HCT116 (cell line): ENCODE measurements at regions not wholly inside any gene's neighbourhood (a gene's known extent, or its start where the extent isn't known, plus 50 kb on each side); places are given as distances from the start of the nearest gene placed in this dataset.

Experiments
- ATAC-seq: fragments of 200-7000 bp; cut with Tn5 transposase; 2 replicates; pipeline ENCODE4 v1.9.1; 2020; ENCODE audit warnings: mild to moderate bottlenecking, moderate library complexity
- BruUV-seq: library from RNA; stranded (reverse); fragments of 400-500 nt; replicated peaks from 2 replicates; lab custom pipeline; 2021; lab: Mats Ljungman, UMichigan
- CTCF ChIA-PET: fragments of 300-600 bp; sonication (Branson Sonifier 250); formaldehyde crosslinking; loops from one replicate; lab custom pipeline; 2021; ENCODE audit warnings: antibody characterized with exemption; lab: Charles Lee
- POLR2A ChIA-PET: fragments of 300-600, 350-600 bp; sonication (Branson Sonifier 250); formaldehyde crosslinking; loops from one replicate; lab custom pipeline; 2021; ENCODE audit warnings: antibody characterized with exemption; lab: Charles Lee
- RAD21 ChIA-PET, 2 experiments: fragments of 300-600 bp; sonication (Branson Sonifier 250); formaldehyde crosslinking; loops; one replicate each; lab custom pipeline; 2023; ENCODE audit warnings: low total read pairs in 2 of 2; ENCODE audit not compliant: uncharacterized antibody in 2 of 2, unreplicated experiment in 2 of 2, low non-redundant PET in 1 of 2; lab: Charles Lee
- DNase-seq: peaks from one replicate; pipeline ENCODE4 v3.0.0-alpha.2; 2010; ENCODE audit warnings: low read depth, low spot score
- H2AFZ ChIP-seq: fragments of 200-600 bp; shearing (Covaris generic), sonication (generic); 2 replicates; pipeline ENCODE4 v1.6.1; 2017; ENCODE audit warnings: low read depth, mixed run types, mixed read lengths, antibody characterized with exemption, low read length; ENCODE audit not compliant: poor library complexity, severe bottlenecking
- H3K27ac ChIP-seq: 2 replicates; pipeline ENCODE4 v1.5.1; 2012; ENCODE audit warnings: low read depth, low read length
- H3K27me3 ChIP-seq: fragments of 200-600 bp; sonication (generic); 2 replicates; pipeline ENCODE4 v1.6.1; 2016; ENCODE audit warnings: mixed run types, low read length, mixed read lengths; ENCODE audit not compliant: insufficient read depth
- H3K36me3 ChIP-seq, 2 experiments: fragments of 200-500 bp in 1 of 2; fragments of 200-600 bp in 1 of 2; sonication (Bioruptor generic) in 1 of 2; sonication (generic) in 1 of 2; 2 replicates each; pipeline versions ENCODE4 v1.5.1 to v1.6.1; 2014 to 2016; ENCODE audit warnings: low read length in 2 of 2, inconsistent platforms in 1 of 2, mixed read lengths in 1 of 2, mixed run types in 1 of 2; ENCODE audit not compliant: insufficient read depth in 2 of 2, control insufficient read depth in 1 of 2
- H3K4me1 ChIP-seq, 2 experiments: fragments of 200-600 bp in 1 of 2; sonication (generic) in 1 of 2; 2 replicates each; pipeline versions ENCODE4 v1.5.1 to v1.6.1; 2012 to 2017; ENCODE audit warnings: low read length in 2 of 2, inconsistent platforms in 1 of 2, mild to moderate bottlenecking in 1 of 2, mixed read lengths in 1 of 2, mixed run types in 1 of 2, moderate library complexity in 1 of 2; ENCODE audit not compliant: insufficient read depth in 2 of 2, control insufficient read depth in 1 of 2
- H3K4me2 ChIP-seq: fragments of 200-600 bp; sonication (generic); 2 replicates; pipeline ENCODE4 v1.6.1; 2017; ENCODE audit warnings: mixed run types, low read length, mixed read lengths
- H3K4me3 ChIP-seq, 2 experiments: fragments of 200-600 bp in 1 of 2; sonication (generic) in 1 of 2; replicated peaks in 1 of 2; 2 replicates each; pipeline ENCODE4 v1.5.1; 2011 to 2016; ENCODE audit warnings: low read length in 2 of 2, control low read depth in 1 of 2, low read depth in 1 of 2, mild to moderate bottlenecking in 1 of 2, mixed read lengths in 1 of 2, mixed run types in 1 of 2
- H3K79me2 ChIP-seq: fragments of 200-600 bp; sonication (generic); 2 replicates; pipeline ENCODE4 v1.6.1; 2017; ENCODE audit warnings: mild to moderate bottlenecking, mixed run types, low read length, moderate library complexity, mixed read lengths; ENCODE audit not compliant: insufficient read depth
- H3K9ac ChIP-seq: fragments of 200-600 bp; sonication (generic); 2 replicates; pipeline ENCODE4 v1.6.1; 2016; ENCODE audit warnings: low read length, mixed read lengths
- H3K9me2 ChIP-seq: fragments of 200-600 bp; sonication (generic), shearing (Covaris generic); 2 replicates; pipeline ENCODE4 v1.6.1; 2017; ENCODE audit warnings: mixed run types, mild to moderate bottlenecking, moderate library complexity; ENCODE audit not compliant: insufficient read depth
- H3K9me3 ChIP-seq, 2 experiments: fragments of 200-500 bp in 1 of 2; fragments of 200-600 bp in 1 of 2; sonication (Bioruptor generic) in 1 of 2; sonication (generic) in 1 of 2; 2 replicates each; pipeline ENCODE4 v1.6.1; 2014 to 2017; ENCODE audit warnings: low read length in 2 of 2, mixed read lengths in 2 of 2, inconsistent platforms in 1 of 2, low read depth in 1 of 2, mild to moderate bottlenecking in 1 of 2, mixed run types in 1 of 2, moderate library complexity in 1 of 2; ENCODE audit not compliant: control insufficient read depth in 1 of 2, insufficient read depth in 1 of 2
- H4K20me1 ChIP-seq: fragments of 200-600 bp; sonication (generic), shearing (Covaris generic); 2 replicates; pipeline ENCODE4 v1.6.1; 2017; ENCODE audit warnings: mixed run types, mild to moderate bottlenecking, moderate library complexity; ENCODE audit not compliant: insufficient read depth
- CBX3 ChIP-seq: IDR thresholded peaks from 2 replicates; pipeline ENCODE4 v1.6.1; 2012; ENCODE audit warnings: low read depth
- CEBPB ChIP-seq: IDR thresholded peaks from 2 replicates; pipeline ENCODE4 v1.6.1; 2012; ENCODE audit warnings: low read depth
- EGR1 ChIP-seq: IDR thresholded peaks from 2 replicates; pipeline ENCODE4 v1.6.1; 2012; ENCODE audit warnings: low read depth
- ELF1 ChIP-seq: IDR thresholded peaks from 2 replicates; pipeline ENCODE4 v1.6.1; 2012; ENCODE audit warnings: low read depth, borderline replicate concordance
- EZH2 ChIP-seq: fragments of 200-600 bp; sonication (generic); IDR thresholded peaks from 2 replicates; pipeline ENCODE4 v1.6.1; 2017; ENCODE audit warnings: antibody characterized with exemption, mixed run types
- EZH2phosphoT487 ChIP-seq: fragments of 200-600 bp; IDR thresholded peaks from 2 replicates; pipeline ENCODE4 v1.6.1; 2018; ENCODE audit warnings: antibody characterized with exemption, borderline replicate concordance
- FOSL1 ChIP-seq: IDR thresholded peaks from 2 replicates; pipeline ENCODE4 v1.6.1; 2012; ENCODE audit warnings: low read depth
- MAX ChIP-seq: IDR thresholded peaks from 2 replicates; pipeline ENCODE4 v1.6.1; 2012
- POLR2AphosphoS5 ChIP-seq: IDR thresholded peaks from 2 replicates; pipeline ENCODE4 v1.6.1; 2011; ENCODE audit warnings: mild to moderate bottlenecking, low read depth, low read length, moderate library complexity
- RAD21 ChIP-seq: IDR thresholded peaks from 2 replicates; pipeline ENCODE4 v1.6.1; 2012; ENCODE audit warnings: low read depth, mild to moderate bottlenecking
- REST ChIP-seq: IDR thresholded peaks from 2 replicates; pipeline ENCODE4 v1.6.1; 2012; ENCODE audit warnings: low read depth
- SIN3A ChIP-seq: IDR thresholded peaks from 2 replicates; pipeline ENCODE4 v1.6.1; 2012; ENCODE audit warnings: low read depth
- SP1 ChIP-seq: IDR thresholded peaks from 2 replicates; pipeline ENCODE4 v1.6.1; 2012; ENCODE audit warnings: low read depth
- SRF ChIP-seq: IDR thresholded peaks from 2 replicates; pipeline ENCODE4 v1.6.1; 2012; ENCODE audit warnings: low read depth
- TCF7L2 ChIP-seq: IDR thresholded peaks from 2 replicates; pipeline ENCODE4 v1.7.0; 2011; ENCODE audit warnings: borderline replicate concordance, inconsistent platforms; ENCODE audit not compliant: insufficient read depth, insufficient read length; ENCODE audit errors: extremely low read depth
- YY1 ChIP-seq: IDR thresholded peaks from 2 replicates; pipeline ENCODE4 v1.6.1; 2011; ENCODE audit warnings: low read length, low read depth, moderate library complexity, mild to moderate bottlenecking; ENCODE audit not compliant: insufficient replicate concordance; ENCODE audit errors: extremely low read depth
- ZBTB33 ChIP-seq: IDR thresholded peaks from 2 replicates; pipeline ENCODE4 v1.6.1; 2011; ENCODE audit warnings: mild to moderate bottlenecking, low read length, moderate library complexity; ENCODE audit not compliant: insufficient replicate concordance; ENCODE audit errors: extremely low read depth
- ZFX ChIP-seq: fragments of 450-650 bp; IDR thresholded peaks from 2 replicates; pipeline ENCODE4 v1.6.1; 2017
- ZNF274 ChIP-seq: fragments of 200-500 bp; sonication (Bioruptor generic); IDR thresholded peaks from 2 replicates; pipeline ENCODE4 v1.6.1; 2014; ENCODE audit warnings: mild to moderate bottlenecking, low read depth, low read length, inconsistent platforms
- intact Hi-C: fragments of 100-400 bp; cut with micrococcal nuclease; formaldehyde crosslinking; loops from 2 replicates; pipeline ENCODE4 v1.10.0; 2022
- TF ChIP-seq, protein P1 (sequence below): IDR thresholded peaks from 2 replicates; pipeline ENCODE4 v1.6.1; 2012

- Histone ChIP-seq H3K36me3 (no peaks in the 10 kb centered on the region), H3K27ac (no peak overlapping the region), H3K4me1 (no peaks in the 10 kb centered on the region), H3K4me3 (no peak overlapping the region), H2AFZ (no peak overlapping the region), H3K4me2 (no peak overlapping the region), H4K20me1 (no peaks in the 10 kb centered on the region), H3K9me2 (no peaks in the 10 kb centered on the region), H3K27me3 (peaks cover 23% of the 10 kb centered on the region; the same call in 1 of the 2 replicates), H3K9me3 (no peaks in the 10 kb centered on the region), H3K9ac (no peak overlapping the region), H3K79me2 (no peaks in the 10 kb centered on the region)
- ChIA-PET RAD21 (no interaction called here), POLR2A (no interaction called here), CTCF (no interaction called here)
- DNase-seq (no peak), ATAC-seq (no peak)
- intact Hi-C loops, result no loop called here
- no TSS peak for BruUV-seq
- no peak for TF ChIP-seq CEBPB
- TF ChIP-seq ZNF274, result no peak
- TF ChIP-seq ELF1, result no peak
- no peak for TF ChIP-seq FOSL1
- TF ChIP-seq SP1, result no peak
- TF ChIP-seq TCF7L2, result no peak
- no peak for TF ChIP-seq REST
- no peak for TF ChIP-seq EGR1
- TF ChIP-seq CBX3, result no peak
- TF ChIP-seq EZH2, result no peak
- no peak for TF ChIP-seq MAX
- no peak for TF ChIP-seq SIN3A
- TF ChIP-seq EZH2phosphoT487, result no peak
- TF ChIP-seq, protein P1, sequence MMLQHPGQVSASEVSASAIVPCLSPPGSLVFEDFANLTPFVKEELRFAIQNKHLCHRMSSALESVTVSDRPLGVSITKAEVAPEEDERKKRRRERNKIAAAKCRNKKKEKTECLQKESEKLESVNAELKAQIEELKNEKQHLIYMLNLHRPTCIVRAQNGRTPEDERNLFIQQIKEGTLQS, result no peak
- TF ChIP-seq RAD21, result no peak
- no peak for TF ChIP-seq POLR2AphosphoS5
- no peak for TF ChIP-seq ZFX
- TF ChIP-seq SRF, result no peak
- no peak for TF ChIP-seq YY1
- no peak for TF ChIP-seq ZBTB33
Measured at GRCh38 chr16:50928065-50928464, 186.2 kb downstream of the CYLD start.
